ENCODE measurements at regions not wholly inside any gene's neighbourhood (a gene's known extent, or its start where the extent isn't known, plus 50 kb on each side); places are given as distances from the start of the nearest gene placed in this dataset.

DNA sequence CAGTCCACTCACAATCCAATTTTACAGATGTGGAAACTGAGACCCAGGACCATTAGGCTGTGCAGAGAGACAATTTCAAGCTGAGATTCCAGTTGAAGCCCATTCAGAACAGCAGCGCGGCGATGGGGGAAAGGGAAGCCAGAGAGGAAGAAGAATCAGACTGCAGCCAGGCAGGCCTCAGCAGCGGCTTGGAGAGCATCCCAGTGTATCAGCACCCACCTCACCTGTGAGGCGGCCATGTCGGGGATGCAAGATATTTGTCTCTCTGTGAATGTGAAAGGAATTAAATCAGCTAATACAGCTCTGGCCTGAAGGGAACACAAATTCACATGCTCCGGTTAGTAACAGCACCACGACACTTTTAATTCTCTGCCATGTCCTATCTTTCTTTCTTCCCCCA lies 198.0 kb upstream of the SOX11 start:
- no peak for DNase-seq (ENCODE audit: low read depth in 4 of 4, low spot score in 3 of 4)

DNA sequence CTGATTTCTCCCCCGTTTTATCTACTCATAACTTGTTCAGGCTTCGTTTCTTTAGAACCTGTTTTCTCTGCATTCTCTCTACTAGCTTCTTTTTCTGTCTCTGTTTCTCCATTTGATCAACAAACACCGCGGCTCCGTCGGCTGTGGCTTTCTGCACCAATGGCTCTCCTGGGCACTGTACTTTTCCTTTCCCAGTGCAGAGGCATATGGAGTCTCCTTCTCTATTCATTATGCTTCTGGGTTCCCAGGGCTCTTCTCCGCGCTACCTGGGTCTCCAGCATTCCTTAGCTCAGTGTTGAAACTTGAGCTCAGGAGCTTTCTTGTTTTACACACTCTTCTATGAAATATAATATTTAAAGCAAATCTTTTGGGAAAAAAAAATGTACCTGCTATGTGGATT lies 196.6 kb upstream of the SOX11 start:
- no peak for DNase-seq (ENCODE audit: low read depth in 4 of 4, low spot score in 3 of 4)

DNA sequence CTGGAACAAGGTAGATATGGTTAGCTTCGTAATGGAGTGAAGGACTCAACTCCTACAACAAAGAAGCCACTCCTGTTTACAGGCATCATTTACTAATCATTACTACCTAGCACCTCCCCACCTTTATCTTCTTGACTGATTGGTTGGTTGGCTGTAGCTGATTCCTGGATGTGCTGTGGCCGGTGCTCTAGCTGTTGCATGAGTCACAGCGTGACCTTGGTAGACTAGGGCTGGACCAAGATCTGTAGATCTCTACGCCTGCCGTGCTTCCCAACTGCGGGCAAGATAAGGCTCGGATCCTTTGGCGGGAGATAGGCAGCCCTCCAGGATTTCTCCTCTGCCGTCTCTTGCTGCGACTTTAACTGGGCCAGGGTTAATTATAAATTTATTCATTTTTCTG lies 194.3 kb upstream of the SOX11 start:
- no peak for DNase-seq (ENCODE audit: low read depth in 4 of 4, low spot score in 3 of 4)

DNA sequence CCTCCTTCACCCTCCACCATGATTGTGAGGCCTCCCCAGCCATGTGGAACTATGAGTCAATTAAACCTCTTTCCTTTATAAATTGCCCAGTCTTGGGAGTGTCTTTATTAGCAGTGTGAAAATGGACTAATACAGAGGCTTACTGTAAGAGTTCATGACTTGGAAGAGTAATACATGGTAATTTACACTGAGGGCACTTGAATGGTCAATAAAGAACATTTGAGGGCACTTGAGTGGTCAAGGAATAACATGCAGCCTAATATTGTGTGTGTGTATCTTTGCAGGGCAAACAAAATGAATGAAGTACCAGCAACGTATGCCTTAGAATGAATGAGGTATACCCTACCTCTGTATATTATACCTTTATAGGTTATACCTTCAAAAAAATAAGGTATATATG lies 190.4 kb upstream of the SOX11 start:
- DNase-seq (ENCODE audit: low read depth in 4 of 4, low spot score in 3 of 4) = no peak

DNA sequence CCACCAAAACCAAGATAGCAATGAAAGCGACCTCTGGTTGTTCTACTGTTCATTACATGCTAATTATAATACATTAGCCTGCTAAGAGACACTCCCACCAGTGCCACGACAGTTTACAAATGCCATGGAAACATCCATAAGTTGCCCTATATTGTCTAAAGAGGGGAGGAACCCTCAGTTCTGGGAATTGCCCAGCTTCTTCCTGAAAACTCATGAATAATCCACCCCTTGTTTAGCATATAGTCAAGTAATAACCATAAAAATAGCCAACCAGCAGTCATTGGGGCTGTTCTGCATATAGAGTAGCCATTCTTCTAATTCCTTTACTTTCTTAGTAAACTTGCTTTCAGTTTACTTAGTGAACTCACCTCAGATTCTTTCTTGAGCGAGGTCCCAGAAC lies 189.8 kb upstream of the SOX11 start:
- no peak for DNase-seq (ENCODE audit: low read depth in 4 of 4, low spot score in 3 of 4)

DNA sequence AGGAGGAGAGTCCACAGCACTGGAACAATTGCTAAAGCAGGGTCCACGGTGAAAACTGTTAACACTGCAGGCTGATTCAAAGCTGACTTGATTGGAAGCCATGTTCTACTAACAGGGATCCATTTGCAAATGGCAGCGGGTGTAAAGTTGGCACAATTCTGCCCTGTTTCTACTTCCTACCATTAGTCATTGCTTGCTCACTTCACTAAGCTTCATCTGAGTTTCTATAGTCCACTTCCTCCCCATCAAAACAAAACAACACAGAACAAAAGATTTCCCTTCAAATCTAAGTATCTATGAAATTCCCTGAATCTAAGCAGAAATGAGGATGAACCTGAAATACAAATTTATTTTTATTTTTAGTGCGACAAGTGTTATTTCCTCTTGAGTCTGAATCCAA lies 187.4 kb upstream of the SOX11 start:
- DNase-seq (ENCODE audit: low read depth in 4 of 4, low spot score in 3 of 4) = no peak

DNA sequence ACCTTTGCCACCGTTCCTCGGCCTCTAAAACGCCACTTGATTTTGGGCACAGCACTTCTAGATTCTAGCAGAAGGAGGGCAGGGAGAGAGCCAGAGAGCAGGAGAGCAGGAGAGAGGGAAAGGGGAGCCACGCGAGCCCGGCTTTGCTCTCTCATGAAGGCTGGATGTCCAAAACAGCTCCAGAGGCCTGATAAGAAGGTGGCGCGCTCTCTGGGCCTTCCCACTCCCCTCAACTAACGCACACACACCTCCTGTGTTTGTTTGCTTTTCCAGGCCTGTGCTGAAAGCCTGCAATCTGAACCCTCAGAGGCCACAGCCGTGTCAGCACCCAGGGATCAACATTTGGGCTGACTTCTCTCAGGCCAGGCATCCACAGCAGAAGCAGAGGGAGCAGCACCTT lies 184.8 kb upstream of the SOX11 start:
- no peak for DNase-seq (ENCODE audit: low read depth in 4 of 4, low spot score in 3 of 4)

DNA sequence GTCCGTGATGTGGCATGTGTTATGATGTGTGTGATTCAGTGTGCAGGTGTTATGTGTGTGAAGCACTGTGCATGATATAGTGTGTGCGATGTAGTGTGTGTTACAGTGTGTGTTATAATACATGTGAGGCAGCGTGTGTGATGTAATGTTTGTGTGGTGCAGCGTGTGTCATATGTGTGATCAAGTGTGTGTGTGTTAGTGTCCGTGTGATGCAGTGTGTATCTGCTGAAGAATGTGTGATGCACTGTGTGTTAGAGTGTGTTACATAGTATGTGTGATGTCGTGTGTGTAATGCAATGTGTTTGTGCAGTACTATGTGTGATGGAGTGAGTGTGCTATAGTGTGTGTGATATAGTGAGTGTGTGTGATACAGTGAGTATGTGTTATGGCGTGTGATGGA lies 182.8 kb upstream of the SOX11 start:
- no peak for DNase-seq (ENCODE audit: low read depth in 4 of 4, low spot score in 3 of 4)

DNA sequence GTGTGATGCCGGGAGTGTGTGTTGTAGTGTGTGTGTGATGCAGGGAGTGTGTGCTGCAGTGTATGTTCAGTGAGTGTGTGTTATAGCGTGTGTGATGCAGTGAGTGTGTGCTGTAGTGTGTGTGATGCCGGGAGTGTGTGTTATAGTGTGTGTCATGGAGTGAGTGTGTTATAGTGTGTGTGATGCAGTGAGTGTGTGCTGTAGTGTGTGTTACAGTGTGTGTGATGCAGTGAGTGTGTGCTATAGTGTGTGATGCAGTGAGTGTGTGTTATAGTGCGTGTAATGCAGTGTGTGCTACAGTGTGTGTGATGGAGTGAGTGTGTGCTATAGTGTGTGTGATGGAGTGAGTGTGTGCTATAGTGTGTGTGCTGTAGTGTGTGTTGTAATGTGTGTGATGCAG lies 182.1 kb upstream of the SOX11 start:
- no peak for DNase-seq (ENCODE audit: low read depth in 4 of 4, low spot score in 3 of 4)

DNA sequence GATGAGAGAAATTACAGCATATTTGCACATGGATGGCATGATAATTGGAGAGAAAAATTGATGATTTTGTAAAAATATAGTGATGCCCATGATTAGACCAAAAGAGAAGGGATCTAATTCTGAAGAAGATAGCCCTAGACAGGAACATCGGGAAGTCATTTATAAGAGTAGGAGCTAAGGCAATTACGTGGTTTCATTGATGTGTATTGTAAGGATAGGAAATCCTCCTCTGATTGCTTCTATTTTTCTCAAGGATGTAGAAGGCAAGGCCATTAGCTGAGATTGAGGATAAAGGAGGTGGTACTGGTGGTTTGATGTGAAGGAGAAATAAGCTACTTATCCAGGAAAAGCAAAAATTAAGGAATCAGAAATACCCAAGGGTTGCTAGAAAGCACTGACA lies 176.5 kb upstream of the SOX11 start:
- no peak for DNase-seq (ENCODE audit: low read depth in 4 of 4, low spot score in 3 of 4)

DNA sequence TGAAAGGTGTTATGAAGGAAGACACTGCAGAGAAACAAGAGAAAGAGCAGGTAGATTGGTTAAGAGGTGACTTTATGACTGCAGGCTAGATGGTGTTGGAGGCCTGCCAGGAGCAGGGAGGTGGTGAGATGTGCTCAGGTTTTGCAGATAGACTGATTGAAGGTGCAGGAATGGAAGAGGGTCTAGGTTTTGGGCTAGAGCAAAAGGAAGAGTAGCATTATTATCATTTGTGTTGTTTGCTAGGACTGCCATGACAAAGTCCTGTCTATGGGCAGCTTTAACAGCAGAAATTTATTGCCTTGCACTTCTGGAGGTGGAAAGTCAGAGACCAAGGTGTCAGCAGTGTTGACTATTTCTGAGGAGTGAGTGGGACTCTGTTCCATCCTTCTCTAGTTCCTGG lies 172.9 kb upstream of the SOX11 start:
- no peak for DNase-seq (ENCODE audit: low read depth in 4 of 4, low spot score in 3 of 4)

DNA sequence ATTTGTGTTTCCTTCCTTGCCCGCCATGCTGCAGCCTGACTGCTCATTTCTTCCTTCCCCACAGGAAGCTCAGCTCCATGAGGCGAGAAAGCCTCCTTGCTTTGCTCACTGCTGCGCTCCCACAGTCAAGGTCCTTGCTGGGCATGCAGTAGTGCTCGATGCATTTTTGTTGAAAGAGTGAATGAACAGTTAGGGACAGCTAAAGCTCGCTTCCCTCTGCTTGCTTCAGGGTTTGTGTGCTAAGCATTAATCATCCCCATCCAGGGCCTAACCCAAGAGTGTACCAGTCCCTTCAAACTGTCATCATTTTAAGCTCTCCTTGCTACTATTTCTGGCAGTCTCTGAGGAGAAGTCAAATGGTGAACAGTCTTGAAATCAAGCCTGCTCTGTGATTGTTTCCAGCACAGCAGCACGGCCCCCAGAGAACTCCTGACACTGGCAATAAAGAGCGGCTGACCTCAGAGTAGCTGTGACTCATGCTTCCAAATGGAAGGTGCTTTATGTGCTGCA lies 171.7 kb upstream of the SOX11 start:
- peak in 3 of 4 donors; percentile 37 to 68 (median 56) for DNase-seq (ENCODE audit: low read depth in 4 of 4, low spot score in 3 of 4)

DNA sequence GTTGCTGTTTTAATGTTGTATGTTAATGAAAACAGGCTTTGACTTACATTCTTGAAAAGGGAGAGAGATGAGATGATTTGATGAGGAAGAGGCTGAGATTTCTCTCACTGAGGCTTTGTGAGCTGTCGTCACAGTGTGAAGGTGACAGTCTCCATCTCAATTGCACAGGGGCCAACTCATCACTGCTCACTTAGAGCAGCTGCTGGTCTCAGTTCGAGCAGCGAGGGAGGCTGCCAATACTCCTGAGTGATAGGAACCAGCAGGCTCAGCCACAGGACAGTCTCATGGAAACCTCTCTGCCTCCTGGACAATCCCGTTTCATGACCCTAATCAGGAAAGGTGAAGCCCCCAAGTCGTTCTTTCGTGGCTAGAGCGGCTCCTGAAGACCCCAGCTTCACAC lies 170.7 kb upstream of the SOX11 start:
- DNase-seq (ENCODE audit: low read depth in 4 of 4, low spot score in 3 of 4) = no peak

DNA sequence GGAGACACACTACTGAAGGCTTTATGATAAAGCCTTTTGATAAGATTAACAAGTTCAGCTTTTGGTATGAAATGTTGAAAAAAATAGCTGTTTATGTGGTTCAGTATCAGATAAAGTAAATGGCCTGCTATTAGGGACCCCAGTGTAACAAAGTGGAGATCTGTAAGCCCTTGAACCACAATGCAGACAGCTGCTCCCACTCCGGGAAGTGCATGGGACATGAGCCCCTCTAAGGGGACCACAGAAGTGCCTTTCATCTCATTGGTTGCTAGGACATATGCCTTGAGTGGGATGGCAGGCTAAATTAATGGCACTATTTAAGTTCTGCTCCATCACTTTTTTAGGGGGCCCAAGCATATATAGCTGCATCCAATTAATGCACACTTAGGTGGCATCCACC lies 167.6 kb upstream of the SOX11 start:
- no peak for DNase-seq (ENCODE audit: low read depth in 4 of 4, low spot score in 3 of 4)

DNA sequence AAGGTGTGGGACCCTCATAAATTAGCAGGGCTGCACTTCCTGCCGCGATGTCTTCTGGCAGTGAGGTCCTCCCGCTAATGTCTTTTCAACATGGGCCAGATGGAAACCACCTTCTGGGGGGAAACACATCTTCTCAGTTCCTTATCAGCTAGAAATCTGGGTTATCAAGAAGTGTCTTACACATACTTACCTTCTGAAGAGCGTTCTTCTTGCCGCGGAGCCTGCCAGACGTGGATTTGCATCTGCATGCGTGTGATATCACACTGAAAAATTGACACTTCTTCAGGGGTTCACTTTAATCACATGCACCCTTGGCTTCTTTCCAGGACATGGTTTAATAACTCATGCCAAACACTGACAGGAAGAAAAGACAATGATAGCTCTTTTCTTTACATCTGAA lies 163.5 kb upstream of the SOX11 start:
- DNase-seq (ENCODE audit: low read depth in 4 of 4, low spot score in 3 of 4) = no peak

DNA sequence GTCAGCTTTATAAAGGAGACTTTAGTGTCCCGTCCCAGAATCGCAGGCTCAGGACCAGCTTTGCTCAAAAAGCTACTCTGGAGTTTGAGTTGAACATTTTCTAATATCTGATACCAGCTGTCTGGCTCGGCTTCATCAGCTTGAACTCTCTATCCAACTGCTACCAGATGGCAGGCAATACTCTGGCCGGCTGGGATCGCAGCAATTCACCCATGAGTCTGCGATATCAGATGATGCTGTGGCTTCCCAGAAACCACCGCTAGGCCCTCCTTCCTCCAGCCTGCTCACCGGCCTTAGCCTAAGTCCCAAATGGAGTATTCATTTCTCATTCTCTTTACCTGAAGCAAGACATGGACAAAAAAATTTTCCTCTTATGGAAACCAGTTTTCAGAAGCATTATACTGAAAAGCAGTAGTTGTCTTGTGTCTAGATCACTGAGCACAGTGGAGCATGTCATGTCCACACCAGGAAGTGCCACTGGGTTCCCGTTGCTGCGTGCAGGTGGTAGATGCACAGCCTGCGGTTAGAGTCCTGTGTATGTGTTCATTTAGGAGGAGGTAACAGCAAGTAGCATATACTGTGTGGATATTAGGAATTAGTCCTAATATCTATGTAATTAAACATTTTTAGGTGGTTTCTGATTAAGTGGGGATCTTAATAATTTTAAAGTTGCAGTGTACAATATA lies 162.0 kb upstream of the SOX11 start:
- no peak for DNase-seq (ENCODE audit: low read depth in 4 of 4, low spot score in 3 of 4)

DNA sequence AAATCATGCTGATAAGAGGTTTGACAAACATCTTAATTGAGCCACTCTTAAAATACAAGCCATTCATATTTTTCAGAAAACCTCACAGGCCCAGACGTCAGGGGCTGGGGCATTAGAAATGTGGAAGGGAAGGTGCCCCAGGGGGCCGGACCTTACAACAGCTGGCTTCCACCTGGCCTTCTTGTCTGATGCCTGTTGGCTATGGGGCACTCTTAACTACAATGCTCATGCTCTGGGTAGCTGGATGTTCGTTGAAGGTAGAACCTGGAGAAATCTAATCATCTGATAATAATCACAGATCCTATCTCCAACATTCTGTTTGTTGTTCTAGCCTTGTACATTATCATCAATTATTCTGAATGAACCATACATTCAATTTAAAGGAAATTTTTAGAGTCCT lies 156.9 kb upstream of the SOX11 start:
- no peak for DNase-seq (ENCODE audit: low read depth in 4 of 4, low spot score in 3 of 4)

DNA sequence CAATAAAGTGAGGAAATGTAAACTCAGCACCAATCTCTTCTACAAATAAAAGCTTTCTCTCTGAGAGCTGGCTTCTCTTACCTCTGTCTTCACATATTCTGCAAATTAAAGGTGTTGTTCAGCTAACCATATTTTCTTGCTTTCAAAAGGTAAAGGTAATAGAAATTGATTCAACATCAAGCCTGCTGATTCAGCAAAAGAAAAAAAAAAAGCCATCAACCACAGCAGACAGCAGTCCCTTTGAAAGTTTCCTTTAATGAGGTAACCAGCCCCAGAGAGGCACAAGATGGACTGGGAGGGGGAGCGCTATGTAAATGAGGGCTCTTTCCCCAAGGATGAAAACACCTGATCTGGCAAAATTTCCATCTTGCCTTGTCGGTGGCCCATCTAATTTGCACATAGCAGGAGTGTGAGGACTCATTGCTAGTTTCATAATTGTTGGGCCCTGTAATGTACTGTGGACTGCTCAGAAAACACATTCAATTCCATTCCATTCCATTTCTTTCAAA lies 154.9 kb upstream of the SOX11 start:
- DNase-seq (ENCODE audit: low read depth in 4 of 4, low spot score in 3 of 4) = no peak

DNA sequence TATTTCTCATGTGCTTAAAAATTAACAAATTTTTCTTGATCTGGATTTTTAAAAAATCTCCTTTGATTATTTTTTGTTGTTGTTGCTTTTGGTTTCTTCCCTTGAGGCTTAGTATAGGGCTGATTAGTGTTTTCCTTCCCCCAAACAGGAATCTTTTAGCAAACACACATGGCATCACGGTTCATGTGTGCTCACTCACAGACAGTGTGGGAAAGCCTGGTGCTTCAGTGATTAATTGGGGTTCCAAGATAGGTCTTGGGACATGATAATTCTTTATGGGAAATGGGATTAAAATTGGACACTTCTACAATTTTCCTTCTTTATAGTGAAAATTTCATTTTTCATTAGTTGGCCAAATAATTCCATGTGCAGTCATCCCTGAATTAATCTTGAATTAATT lies 153.9 kb upstream of the SOX11 start:
- DNase-seq (ENCODE audit: low read depth in 4 of 4, low spot score in 3 of 4) = no peak

DNA sequence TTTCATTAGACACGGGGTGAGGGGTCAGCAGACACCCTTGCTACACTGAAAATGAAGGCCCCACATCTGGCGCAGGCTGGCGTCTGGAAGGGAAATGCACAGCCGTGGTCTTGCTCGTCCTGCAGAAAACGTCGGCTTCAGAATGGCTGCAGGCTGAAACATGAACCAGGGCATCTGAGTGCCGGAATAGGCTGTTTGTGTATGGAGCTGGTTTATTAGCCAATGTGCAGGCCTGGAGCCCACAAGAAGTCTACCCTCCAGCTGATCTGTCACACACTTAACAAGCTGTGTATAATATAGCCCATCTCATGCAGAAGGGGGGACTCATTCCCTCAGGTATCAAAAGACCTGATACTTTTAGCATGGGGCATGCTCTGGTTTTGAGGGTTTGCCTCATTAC lies 153.4 kb upstream of the SOX11 start:
- DNase-seq (ENCODE audit: low read depth in 4 of 4, low spot score in 3 of 4) = no peak

DNA sequence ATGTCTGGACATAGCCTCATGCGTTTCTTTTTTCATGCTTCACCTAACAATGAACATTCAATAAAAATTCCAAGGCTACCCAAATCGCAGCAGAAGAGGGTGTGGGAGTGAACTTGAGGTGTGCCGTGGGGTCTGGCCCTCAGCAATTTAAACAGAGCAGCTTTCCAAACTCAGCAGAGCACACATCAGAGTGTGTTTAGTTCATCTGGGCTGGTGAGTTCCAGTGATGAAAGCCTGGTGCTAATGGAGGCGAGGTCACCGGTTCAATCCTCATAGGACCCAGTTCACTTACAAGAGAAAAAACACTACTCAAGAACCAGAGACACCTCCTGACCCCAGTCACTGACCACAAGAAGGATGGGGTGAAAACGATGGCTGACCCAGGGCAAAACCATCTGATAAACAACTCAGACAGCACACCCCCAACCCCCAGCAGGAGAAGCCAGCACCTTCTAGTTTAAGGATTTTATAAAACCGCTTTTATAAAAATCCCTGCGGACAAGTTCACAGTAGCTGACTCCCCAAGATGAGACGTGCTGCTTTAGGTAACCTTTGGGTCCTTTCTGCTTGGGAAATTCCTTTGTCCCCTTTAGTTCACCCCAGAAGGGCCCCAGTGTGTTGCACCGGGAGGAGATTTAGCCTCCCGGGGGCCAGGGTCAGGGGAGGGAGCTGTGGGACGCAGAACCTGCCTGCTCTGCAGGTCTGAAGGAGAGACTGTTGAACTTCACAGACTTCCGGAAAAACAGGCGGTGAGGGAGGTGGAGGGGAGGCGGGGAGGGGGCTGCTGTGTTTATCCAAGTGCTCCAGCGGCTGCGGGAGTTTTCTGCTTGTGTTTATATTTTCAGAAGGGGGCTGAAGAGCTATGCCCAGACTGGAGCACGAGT lies 152.7 kb upstream of the SOX11 start:
- DNase-seq (ENCODE audit: low read depth in 4 of 4, low spot score in 3 of 4) = peak in 3 of 4 donors; percentile 44 to 61 (median 58)

DNA sequence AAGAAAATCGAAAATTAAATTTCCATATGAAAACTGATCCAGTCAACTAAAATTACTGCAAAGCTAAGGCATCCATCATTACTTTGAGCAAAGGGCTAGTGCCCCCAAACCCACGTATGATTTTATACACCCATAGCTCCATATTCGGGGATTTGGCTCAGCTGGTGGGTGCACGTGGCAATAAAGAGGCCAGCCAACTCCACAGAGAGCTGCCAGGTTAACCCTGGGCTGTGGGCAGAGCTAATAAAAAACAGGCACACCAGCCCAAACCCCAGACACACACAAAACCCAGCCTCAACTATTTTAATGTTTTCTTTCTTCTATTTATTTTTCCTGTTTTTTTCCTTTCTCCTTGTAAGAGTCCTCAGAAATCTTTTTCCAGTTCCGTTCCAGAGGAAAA lies 151.3 kb upstream of the SOX11 start:
- no peak for DNase-seq (ENCODE audit: low read depth in 4 of 4, low spot score in 3 of 4)
